HG03469 (cell line): ENCODE measurements at regions not wholly inside any gene's neighbourhood (a gene's known extent, or its start where the extent isn't known, plus 50 kb on each side); places are given as distances from the start of the nearest gene placed in this dataset.

Experiments
- ATAC-seq: cut with Tn5 transposase; IDR thresholded peaks from one replicate; pipeline ENCODE4 v1.9.1; 2021; ENCODE audit warnings: mild to moderate bottlenecking, moderate library complexity, moderate number of reproducible peaks; ENCODE audit not compliant: unreplicated experiment

DNA sequence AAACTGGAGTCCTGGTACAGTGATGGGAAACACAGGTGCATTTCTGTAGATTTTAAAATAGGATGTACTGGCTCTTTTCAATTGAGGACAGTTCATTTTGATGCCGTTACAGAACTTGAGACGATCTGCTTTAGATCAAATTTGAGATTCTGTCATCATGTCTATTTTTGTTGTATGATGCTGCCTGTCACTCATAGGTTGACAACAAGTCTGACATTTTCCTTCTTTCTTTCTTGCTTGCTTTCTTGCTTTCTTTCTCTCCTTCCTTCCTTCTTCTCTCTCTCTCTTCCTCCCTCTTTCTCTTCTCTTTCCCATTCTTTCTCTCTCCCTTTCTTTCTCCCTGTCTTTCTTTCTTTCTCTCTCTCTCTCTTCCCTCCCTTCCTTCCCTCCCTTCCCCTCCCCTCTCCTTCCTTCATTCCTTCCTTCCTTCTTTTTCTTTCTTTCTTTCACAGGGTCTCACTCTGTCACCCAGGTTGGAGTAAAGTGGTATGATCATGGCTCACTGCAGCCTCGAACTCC, 152.6 kb upstream of the SGK1 start:
- ATAC-seq: no peak

DNA sequence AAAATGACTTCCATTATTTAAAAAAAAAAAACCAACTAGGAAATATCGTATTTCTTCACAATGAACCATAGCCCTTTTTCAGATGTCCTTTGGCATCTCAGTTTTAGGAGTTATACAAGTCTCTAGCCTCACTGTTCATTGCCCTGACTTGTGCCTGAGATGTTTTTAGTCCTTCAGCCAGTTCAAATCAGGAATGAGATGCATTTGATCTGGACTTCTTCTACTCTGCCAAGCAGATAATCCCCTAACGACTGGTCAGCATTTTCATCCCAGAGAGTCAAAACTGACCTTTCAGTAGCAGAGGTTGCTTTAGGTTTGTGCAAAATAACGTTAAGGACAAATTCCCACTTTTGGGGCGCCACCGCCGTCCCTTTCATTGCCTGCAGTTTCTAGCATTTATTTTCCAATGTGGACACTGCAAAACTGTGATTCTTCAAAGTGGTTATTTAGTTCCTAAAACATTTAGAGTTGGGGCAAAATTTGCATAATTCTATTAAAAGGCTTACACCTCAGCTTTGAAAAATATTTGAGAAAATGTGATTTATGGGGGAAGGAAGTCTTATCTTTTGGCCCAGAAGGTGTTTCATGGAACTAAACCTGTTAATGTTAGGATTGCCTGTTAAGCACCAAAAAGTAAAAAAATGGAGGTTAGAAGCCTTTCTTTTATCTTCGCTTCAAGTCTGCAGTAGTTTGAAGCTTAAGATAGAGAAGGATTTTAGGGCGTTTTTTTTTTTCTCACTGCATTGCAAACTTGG, 152.0 kb upstream of the SGK1 start:
- ATAC-seq: no peak

DNA sequence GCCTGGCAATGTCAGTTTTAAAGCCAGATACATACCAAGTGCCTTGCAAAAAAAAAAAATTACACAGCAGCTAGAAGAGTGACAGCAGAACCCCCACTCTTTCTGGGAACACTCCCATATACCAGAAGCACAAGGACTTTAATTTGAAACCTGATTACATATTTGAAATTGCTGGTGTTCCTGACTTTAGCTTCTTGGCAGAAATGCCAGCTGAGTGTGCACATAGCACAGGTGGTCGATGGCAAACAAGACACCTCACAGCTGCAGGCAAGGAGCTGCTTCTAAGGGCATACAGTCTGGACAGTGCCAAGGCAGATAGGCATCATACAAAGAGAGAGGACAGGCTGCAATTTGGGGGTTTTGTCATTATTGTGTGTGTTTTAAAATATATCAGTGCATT, 150.7 kb upstream of the SGK1 start:
- no peak for ATAC-seq

DNA sequence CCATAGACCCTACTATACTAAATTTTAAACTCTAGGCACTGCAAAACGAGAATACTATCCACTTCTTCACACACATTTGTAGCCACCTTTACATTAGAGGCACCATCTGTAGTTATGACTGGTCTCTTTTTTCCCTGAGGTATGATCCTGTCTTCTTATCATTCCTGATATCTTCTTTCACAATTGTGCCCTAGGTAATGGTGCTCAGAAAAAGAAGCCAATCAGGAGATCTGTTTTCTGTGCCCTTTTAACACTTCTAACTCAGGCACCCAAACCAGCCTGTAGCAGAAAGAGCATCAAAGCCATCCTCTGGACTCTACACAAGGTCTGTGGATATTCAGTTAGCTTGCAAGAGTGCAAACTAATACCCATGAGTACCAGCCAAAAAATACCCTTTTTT, 149.7 kb upstream of the SGK1 start:
- ATAC-seq: no peak

DNA sequence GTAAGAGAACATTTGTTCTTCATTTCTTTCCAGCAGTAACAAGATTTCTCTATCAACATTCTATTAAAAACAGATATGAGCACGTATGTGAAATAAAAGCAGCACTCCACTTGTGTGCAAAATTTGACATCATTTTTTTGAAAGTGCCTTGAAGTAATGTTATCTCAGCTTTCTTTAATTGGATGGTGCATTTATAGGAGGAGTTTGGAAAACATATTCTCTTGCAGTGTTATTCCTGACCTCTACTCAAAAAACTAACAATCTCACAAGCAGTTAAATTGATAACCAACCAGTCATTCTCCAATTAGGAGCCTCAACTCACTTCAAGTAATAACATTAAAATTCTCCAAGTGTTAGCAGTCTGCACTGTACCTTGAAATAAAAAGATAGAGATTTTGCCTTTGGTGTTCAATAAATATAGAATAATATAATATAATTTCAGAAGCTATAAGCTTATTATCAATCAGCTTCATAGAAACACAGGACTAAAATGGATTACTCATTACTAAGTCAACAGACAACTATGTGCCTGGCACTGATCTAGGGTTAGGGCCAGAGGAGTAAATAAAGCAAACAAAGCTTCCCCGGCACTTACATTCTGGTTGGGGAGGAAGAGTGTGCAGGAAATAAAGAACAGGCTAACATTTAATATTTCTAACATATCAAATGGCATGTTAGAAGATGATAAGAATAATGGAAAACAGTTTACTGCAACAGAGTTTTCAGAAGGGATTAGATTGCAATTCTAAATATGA, 149.0 kb upstream of the SGK1 start:
- ATAC-seq: no peak

DNA sequence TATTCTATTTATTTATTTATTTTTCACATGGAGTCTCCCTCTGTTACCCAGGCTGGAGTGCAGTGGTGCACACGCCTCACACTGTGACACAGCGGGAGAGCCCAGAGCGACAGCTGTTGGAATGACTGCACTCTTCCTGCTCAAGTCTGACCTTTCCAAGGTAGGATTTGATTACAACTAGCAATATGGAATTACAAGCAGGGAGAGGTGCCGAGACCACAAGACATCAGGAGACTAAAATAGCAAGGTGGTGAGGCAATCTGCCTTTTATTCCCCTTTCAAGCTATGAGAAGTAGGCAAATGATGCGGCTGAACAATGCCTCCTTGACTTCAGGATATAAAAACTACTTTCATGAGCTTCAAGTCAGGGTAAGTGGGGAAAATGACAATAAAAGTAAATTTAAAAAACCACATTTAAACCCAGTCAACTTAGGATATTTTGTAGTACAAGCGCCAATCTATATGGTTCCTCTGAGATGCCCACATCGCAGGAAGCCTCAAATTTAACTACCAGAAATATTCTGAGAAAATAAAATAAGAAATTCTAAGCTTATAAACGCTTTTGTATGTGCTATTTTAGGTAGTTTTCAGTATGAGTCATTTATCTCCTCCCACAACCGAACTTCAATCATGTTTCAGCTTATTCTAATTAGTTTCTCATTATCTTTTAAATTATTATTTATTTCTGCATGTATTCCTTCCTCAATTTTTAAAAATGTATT, 146.9 kb upstream of the SGK1 start:
- ATAC-seq: no peak

DNA sequence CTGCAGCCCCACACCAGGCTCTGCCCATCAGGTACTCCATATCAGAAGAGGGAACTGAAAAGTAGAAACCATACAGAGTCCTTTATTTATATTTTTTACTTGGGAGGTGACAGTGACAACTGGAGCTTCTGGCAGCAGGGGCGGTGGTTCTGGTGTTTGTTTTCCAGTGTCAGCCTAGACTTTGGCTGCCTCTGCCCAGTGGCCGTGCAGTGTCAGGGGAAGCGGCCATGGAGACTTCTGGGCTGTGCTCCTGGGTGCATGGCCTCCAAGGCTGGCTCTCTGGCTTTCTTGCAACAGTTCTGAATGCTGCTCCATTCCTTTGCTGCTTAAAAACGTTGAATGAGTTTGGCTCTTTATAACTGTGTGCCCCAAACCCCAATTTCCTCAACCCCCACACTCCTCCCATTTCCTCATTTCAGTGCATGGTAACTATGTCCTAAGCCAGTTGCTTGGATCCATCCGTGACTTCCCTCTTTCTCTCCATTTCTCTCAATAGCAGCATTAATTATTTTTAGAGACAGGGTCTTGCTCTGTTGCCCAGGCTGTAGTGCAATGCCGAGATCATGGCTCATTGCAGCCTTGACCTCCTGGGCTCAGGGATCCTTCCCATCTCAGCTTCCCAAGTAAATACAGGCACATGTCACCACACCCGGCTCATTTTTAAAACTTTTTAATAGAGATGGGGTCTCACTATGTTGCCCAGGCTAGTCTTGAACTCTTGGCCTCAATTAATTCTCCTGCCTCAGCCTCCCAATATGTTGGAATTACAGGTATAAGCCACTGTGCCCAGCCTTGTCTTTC, 141.1 kb upstream of the SGK1 start:
- no peak for ATAC-seq

DNA sequence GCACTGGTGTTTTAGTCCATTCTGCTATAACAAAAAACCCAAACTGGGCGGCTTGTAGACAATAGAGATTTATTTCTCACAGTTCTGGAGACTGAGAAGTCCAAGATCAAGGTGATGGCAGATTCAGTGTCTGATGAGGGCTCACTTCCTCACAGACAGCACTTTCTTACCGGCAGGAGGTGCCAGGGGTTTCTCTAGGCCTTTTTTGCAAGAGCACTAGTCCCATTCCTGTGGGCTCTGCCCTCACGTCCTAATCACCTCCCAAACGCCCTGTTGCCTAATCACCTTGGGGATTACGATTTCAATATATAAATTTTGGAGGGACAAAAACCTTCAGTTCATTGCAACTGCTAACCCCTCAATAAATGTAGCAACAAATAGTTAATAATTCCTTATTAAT, 140.0 kb upstream of the SGK1 start:
- no peak for ATAC-seq

DNA sequence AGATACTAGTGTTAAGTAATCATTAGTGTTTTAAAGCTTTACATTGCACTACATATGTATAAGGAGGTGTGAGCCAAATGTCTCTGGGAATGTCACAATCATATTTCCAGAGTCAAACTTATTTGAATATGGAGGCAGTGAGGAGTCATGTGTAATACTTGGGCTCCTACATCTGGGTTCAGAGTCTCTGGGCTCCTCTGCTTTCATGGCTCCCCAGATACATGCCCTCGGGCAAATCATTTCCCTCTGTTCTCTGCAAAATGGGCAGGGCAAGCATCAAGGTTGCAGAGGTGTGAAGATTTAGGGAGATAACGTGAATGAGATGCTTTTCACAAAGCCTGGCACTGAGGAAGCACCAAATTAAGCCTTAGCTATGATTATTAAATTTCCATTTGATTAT, 138.3 kb upstream of the SGK1 start:
- no peak for ATAC-seq

DNA sequence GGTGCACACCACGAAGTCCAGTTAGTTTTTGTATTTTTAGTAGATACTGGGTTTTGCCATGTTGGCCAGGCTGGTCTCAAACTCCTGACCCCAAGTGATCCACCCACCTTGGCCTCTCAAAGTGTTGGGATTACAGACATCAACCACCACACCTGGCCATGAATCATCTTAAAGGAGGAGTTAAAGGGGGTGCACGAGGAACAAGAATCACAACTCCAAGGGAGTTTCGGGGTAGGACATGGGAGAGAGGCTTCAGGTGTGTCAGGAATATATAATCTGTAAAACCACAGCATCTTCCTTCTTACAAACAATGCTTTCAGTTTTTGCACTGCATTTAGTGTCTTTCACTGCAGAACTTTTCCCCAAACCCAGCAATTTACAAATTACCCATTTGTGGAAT, 137.4 kb upstream of the SGK1 start:
- ATAC-seq: no peak

DNA sequence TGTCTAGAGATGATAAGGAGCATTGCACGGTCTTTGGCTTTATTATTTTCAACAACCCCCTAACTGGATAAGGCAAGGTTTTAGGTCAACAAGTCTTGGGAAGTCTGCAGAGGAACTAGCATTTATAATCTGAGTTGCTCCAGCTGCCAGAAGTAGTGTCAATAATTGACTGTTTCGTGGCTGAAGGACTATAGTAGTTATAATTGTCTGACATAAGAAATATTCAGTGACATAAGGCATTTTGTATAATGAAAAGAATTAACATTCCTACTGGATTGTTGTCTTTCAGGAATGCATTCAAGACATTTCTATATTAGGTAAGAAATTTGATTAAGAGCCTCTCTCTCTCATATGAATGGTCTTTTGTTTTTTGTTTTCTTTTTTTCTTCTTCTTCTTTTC, 136.9 kb upstream of the SGK1 start:
- ATAC-seq: no peak

DNA sequence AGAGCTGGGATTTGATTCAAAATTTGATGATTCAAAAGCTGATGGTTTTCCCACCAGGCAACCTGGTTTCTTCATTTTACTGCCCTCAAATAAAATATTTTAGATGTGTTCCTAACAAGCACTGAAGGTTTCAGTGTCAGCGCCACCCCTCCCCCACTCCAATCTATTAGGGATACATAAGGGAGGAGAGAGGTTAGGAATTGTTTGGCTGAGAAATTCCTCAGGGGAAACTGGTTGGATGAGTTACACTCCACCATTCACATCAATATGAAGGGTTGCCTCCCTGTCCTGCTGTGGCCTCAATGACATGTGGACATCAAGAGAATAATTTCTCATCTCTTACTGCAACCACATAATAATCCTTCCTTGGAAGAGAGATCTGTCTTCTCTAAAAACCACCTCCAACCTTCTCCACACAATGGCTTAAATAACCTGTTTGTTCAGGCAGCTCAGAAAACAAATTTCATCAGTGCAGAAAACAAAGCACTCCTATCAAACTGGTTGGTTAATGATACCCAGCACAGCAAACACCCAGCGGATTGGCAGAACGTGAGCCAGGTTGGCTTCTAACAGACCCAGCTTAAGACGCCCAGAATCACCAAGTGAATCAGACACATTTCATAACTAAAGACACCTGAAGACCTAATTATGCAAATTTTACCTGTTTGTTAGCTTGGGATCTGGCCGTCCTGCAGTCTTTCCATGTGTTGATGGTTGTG, 136.0 kb upstream of the SGK1 start:
- ATAC-seq: no peak

DNA sequence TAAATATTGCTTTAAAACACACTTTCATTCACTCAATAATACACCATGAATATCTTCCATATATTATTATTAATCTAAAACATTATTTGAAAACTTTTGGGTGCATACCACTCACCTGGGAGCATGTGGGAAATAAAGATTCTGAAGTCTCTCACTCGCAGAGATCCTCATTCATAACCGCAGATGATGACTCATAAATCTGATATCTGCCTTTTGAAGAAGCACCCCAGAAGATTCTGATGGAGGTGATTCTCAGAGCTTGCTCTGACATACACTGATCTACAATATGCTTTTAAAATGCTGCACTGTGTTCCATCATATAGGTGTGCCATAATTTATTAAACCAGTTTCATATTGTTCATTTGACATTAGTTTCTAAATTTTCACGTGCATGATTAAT, 135.0 kb upstream of the SGK1 start:
- no peak for ATAC-seq

DNA sequence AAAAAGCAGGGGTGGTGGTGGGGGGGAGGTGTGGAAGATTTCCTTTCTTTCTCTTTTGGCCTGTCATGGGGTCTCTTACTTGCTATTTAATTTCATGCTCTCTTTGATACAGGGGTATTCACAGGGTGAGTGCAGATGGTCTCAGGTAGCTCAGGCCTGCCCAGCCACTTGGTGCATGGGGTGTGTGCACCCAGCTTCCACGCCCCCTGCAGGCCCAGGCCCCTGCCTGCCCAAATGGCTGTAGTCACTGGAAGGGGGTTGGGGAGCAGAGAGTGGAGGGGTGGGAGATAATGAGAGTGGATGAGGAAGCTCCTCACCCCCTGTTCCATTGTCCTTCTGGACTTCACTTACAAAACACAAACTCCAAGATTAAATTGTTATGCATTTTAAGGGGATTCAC, 133.6 kb upstream of the SGK1 start:
- ATAC-seq: no peak

DNA sequence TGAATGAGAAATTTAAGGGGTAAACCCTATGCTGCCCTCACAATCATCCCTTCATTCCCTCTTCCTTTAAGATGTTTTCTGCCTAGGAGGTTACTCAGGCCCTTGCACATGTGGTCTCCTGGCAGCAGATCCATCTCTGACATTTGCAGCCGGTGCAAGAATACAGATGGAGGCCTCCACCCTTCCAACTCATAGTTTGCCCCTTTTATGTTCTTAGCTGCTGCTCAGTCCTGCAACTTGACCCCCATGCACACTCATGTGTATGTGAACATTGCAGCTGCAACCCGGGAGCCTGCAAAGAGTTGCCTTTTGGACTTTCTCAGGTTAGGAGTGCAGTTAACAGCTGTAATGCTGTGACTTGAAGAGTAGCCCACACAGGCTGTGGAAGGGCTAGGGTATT, 131.9 kb upstream of the SGK1 start:
- no peak for ATAC-seq

DNA sequence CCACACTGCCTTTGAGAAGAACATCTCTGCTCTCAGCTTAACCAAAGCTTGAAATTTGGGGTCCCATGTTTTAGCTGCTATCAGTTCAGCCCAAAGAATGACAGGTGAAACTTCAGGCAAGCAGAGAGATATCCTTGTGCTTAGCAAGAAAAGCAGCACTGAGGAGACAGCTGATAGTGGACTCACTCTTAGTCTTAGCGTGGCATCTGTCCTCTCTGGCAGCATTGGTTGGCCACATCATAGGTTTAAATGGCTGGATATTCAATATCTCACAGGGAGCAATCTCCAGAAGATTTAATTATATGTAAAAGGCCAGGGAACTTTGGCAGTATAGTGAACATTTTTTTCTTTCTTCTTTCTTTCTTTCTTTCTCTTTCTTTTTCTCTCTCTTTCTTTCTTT, 131.1 kb upstream of the SGK1 start:
- no peak for ATAC-seq

DNA sequence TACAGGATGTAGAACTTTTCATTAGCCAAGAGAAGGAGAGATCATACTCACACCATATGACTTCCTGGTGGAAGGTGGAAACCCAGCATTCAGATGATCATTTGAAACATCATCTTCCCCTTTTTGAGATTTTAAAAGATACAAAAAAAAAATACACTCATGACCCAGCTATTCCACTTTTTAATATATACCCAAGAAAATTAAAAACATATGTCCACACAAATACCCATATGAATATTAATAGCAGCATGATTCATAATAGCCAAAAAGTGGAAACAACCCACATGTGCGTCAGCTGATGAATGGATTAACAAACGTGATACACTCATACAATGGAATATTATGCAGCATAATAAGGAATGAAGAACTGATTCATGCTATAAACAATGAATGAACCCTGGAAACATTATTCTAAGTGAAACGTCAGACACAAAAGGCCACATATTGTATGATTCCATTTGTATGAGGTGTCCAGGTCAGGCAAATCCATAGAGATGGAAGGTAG, 130.0 kb upstream of the SGK1 start:
- ATAC-seq: no peak

DNA sequence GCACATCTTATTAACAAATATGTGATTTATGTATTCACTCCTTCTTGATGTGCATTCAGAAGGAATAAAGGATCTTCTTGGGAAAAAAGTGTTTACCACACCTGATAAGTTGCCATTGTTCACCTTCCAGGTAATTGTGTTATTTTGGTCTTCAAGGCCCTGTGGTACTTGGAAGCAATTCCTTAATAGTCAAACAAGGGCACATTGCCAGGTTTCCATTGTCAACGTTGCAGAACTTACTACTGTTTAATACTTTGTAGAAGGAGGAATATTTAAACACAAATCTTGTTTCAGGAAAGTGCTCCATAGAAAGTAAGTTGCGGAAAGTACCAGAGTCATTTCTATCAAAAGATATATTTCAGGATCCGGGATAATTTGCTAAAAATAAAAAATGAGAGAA, 129.5 kb upstream of the SGK1 start:
- no peak for ATAC-seq

DNA sequence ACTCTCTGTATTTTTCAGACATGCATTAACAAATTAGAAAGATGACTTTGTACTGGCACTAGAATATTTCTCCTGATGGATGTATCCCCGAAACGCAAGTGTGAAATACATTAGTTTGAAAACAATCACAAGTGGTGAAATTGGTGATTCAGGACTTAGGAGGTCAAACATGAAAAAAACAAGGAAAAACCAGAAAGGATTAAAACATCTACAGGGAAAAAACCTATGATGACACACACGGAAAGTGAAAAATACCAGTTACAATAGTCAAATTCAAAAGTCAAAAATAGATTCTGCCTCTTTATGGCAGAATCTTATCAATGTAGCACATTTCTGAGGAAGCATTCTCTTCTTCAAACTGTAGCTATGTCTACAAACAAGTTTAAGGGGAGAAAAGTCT, 129.0 kb upstream of the SGK1 start:
- no peak for ATAC-seq

DNA sequence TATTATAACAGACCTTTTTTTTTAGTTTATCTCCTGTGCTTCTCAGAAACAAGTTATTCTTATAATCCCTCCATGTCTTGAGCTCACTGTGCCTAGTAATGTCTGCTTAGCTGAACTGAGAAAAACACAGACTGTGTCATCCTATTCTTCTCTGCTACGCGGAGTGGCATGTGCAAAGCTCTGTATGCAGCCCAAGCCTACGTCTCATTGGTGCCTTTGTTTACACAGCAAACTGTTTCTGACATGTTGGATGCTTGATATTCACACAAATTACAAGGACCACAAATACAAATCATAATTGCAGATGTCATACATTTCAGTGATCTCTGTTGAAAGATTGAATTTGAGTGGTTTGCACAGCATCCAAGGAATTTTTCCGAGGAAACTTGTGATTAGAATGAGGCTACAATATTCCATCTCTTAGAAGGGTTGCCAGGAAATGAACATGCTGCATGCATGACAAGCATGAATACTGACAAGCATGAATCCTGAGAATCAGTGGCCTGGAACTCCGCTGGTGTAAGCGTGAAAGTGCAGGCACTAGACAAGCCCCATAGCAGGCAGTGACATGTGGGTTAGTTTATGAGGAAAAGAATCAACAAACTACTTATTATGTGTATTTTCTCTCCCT, 128.4 kb upstream of the SGK1 start:
- no peak for ATAC-seq
